ENCODE measurements at regions not wholly inside any gene's neighbourhood (a gene's known extent, or its start where the extent isn't known, plus 50 kb on each side); places are given as distances from the start of the nearest gene placed in this dataset.
"Not testable (repeated sequence)": the region's sequence is repeated elsewhere in the genome, so short reads cannot be mapped to it uniquely, and the experiment has no call there.

- Histone ChIP-seq H3K27me3 (ENCODE audit: control insufficient read depth in 5 of 5, insufficient read depth in 4 of 5, low read length in 5 of 5) (no peaks in the 10 kb centered on the region), H3K4me3 (ENCODE audit: low read depth in 1 of 5, low read length in 5 of 5) (no peak overlapping the region), H3K4me1 (ENCODE audit: control insufficient read depth in 5 of 5, insufficient read depth in 5 of 5, low read length in 5 of 5) (no peaks in the 10 kb centered on the region), H3K9ac (ENCODE audit: low read length in 5 of 5) (no peak overlapping the region), H3K27ac (ENCODE audit: low read depth, low read length) (no peak overlapping the region), H3K9me3 (ENCODE audit: control insufficient read depth in 5 of 5, low read length in 5 of 5) (no peaks in the 10 kb centered on the region), H3K36me3 (ENCODE audit: control insufficient read depth in 5 of 5, insufficient read depth in 5 of 5, low read length in 5 of 5) (no peaks in the 10 kb centered on the region)
These were observed 107.6 kb downstream of the GOSR1 start for GRCh38 chr17:30584810-30585209.

DNA sequence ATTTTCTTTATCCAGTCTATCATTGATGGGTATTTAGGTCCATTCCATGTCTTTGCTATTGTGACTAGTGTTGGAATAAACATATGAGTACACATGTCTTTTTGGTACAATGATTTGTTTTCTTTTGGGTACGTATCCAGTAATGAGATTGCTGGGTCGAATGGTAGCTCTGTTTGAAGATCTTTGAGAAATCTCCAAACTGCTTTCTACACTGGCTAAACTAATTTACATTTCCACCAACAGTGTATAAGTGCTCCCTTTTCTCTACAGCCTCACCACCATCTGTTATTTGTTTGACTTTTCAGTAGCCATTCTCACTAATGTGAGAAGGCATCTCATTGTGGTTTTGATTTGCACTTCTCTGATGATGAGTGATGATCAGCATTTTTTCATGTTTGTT is 103.7 kb downstream of the GOSR1 start:
- Histone ChIP-seq H3K4me3 (ENCODE audit: low read depth in 1 of 5, low read length in 5 of 5) (no peak overlapping the region), H3K9ac (ENCODE audit: low read length in 5 of 5) (no peak overlapping the region), H3K27ac (ENCODE audit: low read depth, low read length) (no peak overlapping the region), H3K4me1 (ENCODE audit: control insufficient read depth in 5 of 5, insufficient read depth in 5 of 5, low read length in 5 of 5) (no peaks in the 10 kb centered on the region), H3K9me3 (ENCODE audit: control insufficient read depth in 5 of 5, low read length in 5 of 5) (no peaks in the 10 kb centered on the region), H3K36me3 (ENCODE audit: control insufficient read depth in 5 of 5, insufficient read depth in 5 of 5, low read length in 5 of 5) (no peaks in the 10 kb centered on the region), H3K27me3 (ENCODE audit: control insufficient read depth in 5 of 5, insufficient read depth in 4 of 5, low read length in 5 of 5) (peaks cover 0 to 3% (median 0%) of the 10 kb centered on the region in 5 donors)

GRCh38 chr17:30579610-30580315 is 102.6 kb downstream of the GOSR1 start:
- Histone ChIP-seq H3K4me1 (ENCODE audit: control insufficient read depth in 5 of 5, insufficient read depth in 5 of 5, low read length in 5 of 5) (no peaks in the 10 kb centered on the region), H3K36me3 (ENCODE audit: control insufficient read depth in 5 of 5, insufficient read depth in 5 of 5, low read length in 5 of 5) (no peaks in the 10 kb centered on the region)

GRCh38 chr17:30578015-30578717 is 101.0 kb downstream of the GOSR1 start:
- H3K27ac ChIP-seq (ENCODE audit: low read depth, low read length); H3K36me3 ChIP-seq (ENCODE audit: control insufficient read depth in 5 of 5, insufficient read depth in 5 of 5, low read length in 5 of 5); H3K27me3 ChIP-seq (ENCODE audit: control insufficient read depth in 5 of 5, insufficient read depth in 4 of 5, low read length in 5 of 5); H3K9me3 ChIP-seq (ENCODE audit: control insufficient read depth in 5 of 5, low read length in 5 of 5); H3K9ac ChIP-seq (ENCODE audit: low read length in 5 of 5); H3K4me3 ChIP-seq (ENCODE audit: low read depth in 1 of 5, low read length in 5 of 5); H3K4me1 ChIP-seq (ENCODE audit: control insufficient read depth in 5 of 5, insufficient read depth in 5 of 5, low read length in 5 of 5): not testable (repeated sequence)

More at GRCh38 chr17:30579610-30580315, 102.6 kb downstream of the GOSR1 start:
- no peaks in the 10 kb centered on the region for H3K9me3 ChIP-seq (ENCODE audit: control insufficient read depth in 5 of 5, low read length in 5 of 5)
- no peak overlapping the region for H3K9ac ChIP-seq (ENCODE audit: low read length in 5 of 5)
- no peak overlapping the region for H3K4me3 ChIP-seq (ENCODE audit: low read depth in 1 of 5, low read length in 5 of 5)
- no peak overlapping the region for H3K27ac ChIP-seq (ENCODE audit: low read depth, low read length)
- H3K27me3 ChIP-seq (ENCODE audit: control insufficient read depth in 5 of 5, insufficient read depth in 4 of 5, low read length in 5 of 5), result peaks cover 0 to 3% (median 0%) of the 10 kb centered on the region in 5 donors

Data from subcutaneous abdominal adipose tissue (tissue), 5 donors.